ENCODE measurements at regions not wholly inside any gene's neighbourhood (a gene's known extent, or its start where the extent isn't known, plus 50 kb on each side); places are given as distances from the start of the nearest gene placed in this dataset.

GRCh38 chr6:145380186-145380585 lies 355.1 kb downstream of the EPM2A start:
- CTCF ChIA-PET, result interaction anchor here (0.7 kb wide), 1 partner anchor 70 kb away, joined by 3 read pairs; no protein-coding TSS in a partner anchor
- DNase-seq (ENCODE audit: extremely low spot score), result no peak
- POLR2A ChIA-PET, result no interaction called here
- TF ChIP-seq TARDBP (IDR thresholded peaks at IDR 0.05), result no peak
- TF ChIP-seq FOXM1 (IDR thresholded peaks at IDR 0.05; ENCODE audit: borderline replicate concordance), result no peak
- TF ChIP-seq SUZ12 (IDR thresholded peaks at IDR 0.05), result no peak
- no peak for TF ChIP-seq CTBP1 (IDR thresholded peaks at IDR 0.05; ENCODE audit: borderline replicate concordance)
- no peak for TF ChIP-seq BHLHE40 (IDR thresholded peaks at IDR 0.05; ENCODE audit: borderline replicate concordance)
- no peak for TF ChIP-seq L3MBTL2 (conservative IDR thresholded peaks at IDR 0.05)

- DNase-seq (ENCODE audit: extremely low spot score), result no peak
- TF ChIP-seq ELF4 (IDR thresholded peaks at IDR 0.05), result no peak
- no peak for TF ChIP-seq FOXA1 (IDR thresholded peaks at IDR 0.05)
- TF ChIP-seq CTBP1 (IDR thresholded peaks at IDR 0.05; ENCODE audit: borderline replicate concordance), result no peak
- TF ChIP-seq SP1 (IDR thresholded peaks at IDR 0.05), result no peak
- TF ChIP-seq NFRKB (IDR thresholded peaks at IDR 0.05), result no peak
- no peak for TF ChIP-seq FOXM1 (IDR thresholded peaks at IDR 0.05; ENCODE audit: borderline replicate concordance)
- TF ChIP-seq SUZ12 (IDR thresholded peaks at IDR 0.05), result no peak
- CTCF ChIA-PET, result no interaction called here
- POLR2A ChIA-PET, result no interaction called here
These were observed 353.4 kb downstream of the EPM2A start for GRCh38 chr6:145381941-145382340.

GRCh38 chr6:145383428-145383827 lies 351.9 kb downstream of the EPM2A start:
- DNase-seq (ENCODE audit: extremely low spot score), result no peak
- ChIA-PET POLR2A (no interaction called here), CTCF (no interaction called here)
- TF ChIP-seq ZNF384 (IDR thresholded peaks at IDR 0.05), result no peak
- no peak for TF ChIP-seq HDGF (IDR thresholded peaks at IDR 0.05; ENCODE audit: borderline replicate concordance)
- TF ChIP-seq SUZ12 (IDR thresholded peaks at IDR 0.05), result no peak
- TF ChIP-seq CTBP1 (IDR thresholded peaks at IDR 0.05; ENCODE audit: borderline replicate concordance), result no peak
- no peak for TF ChIP-seq ARNT (IDR thresholded peaks at IDR 0.05)
- no peak for TF ChIP-seq FOXM1 (IDR thresholded peaks at IDR 0.05; ENCODE audit: borderline replicate concordance)
- TF ChIP-seq LEF1 (IDR thresholded peaks at IDR 0.05; ENCODE audit: borderline replicate concordance), result no peak
- no peak for TF ChIP-seq FOXK2 (IDR thresholded peaks at IDR 0.05)

DNA sequence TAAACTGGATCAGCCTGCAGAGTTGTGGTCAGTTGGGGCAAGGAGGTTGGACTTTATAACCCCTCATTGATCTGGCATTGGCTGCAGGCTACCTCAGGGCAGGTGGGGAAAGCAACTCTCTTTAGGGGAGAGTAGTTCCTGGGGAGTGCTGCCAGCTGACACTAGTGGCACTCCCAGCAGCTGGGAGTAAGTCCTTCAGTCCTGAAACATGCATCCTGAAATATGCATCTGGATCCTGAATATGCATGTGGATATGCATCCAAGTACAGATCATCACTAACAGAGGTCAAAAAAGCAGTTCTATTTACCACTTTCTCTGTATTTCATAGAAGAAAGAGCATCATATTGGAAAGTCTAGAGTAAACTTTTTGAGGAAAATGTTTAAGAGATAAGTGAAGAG lies 350.8 kb downstream of the EPM2A start:
- TF ChIP-seq HDGF (IDR thresholded peaks at IDR 0.05; ENCODE audit: borderline replicate concordance), result no peak
- no peak for TF ChIP-seq ARNT (IDR thresholded peaks at IDR 0.05)
- TF ChIP-seq, protein P1, sequence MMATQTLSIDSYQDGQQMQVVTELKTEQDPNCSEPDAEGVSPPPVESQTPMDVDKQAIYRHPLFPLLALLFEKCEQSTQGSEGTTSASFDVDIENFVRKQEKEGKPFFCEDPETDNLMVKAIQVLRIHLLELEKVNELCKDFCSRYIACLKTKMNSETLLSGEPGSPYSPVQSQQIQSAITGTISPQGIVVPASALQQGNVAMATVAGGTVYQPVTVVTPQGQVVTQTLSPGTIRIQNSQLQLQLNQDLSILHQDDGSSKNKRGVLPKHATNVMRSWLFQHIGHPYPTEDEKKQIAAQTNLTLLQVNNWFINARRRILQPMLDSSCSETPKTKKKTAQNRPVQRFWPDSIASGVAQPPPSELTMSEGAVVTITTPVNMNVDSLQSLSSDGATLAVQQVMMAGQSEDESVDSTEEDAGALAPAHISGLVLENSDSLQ (IDR thresholded peaks at IDR 0.05), result no peak
- TF ChIP-seq SP1 (IDR thresholded peaks at IDR 0.05), result no peak
- TF ChIP-seq ZNF384 (IDR thresholded peaks at IDR 0.05), result no peak
- no peak for TF ChIP-seq L3MBTL2 (conservative IDR thresholded peaks at IDR 0.05)
- TF ChIP-seq CTBP1 (IDR thresholded peaks at IDR 0.05; ENCODE audit: borderline replicate concordance), result no peak
- no peak for TF ChIP-seq FOXA1 (IDR thresholded peaks at IDR 0.05)
- TF ChIP-seq LEF1 (IDR thresholded peaks at IDR 0.05; ENCODE audit: borderline replicate concordance), result no peak
- no peak for TF ChIP-seq SUZ12 (IDR thresholded peaks at IDR 0.05)
- no peak for TF ChIP-seq BHLHE40 (IDR thresholded peaks at IDR 0.05; ENCODE audit: borderline replicate concordance)
- TF ChIP-seq NFRKB (IDR thresholded peaks at IDR 0.05), result no peak
- TF ChIP-seq TARDBP (IDR thresholded peaks at IDR 0.05), result no peak
- DNase-seq (ENCODE audit: extremely low spot score), result no peak
- ChIA-PET POLR2A (no interaction called here), CTCF (no interaction called here)

- TF ChIP-seq ARNT (IDR thresholded peaks at IDR 0.05) (no peak), HDGF (IDR thresholded peaks at IDR 0.05; ENCODE audit: borderline replicate concordance) (no peak), CTBP1 (IDR thresholded peaks at IDR 0.05; ENCODE audit: borderline replicate concordance) (no peak), TARDBP (IDR thresholded peaks at IDR 0.05) (no peak), NFRKB (IDR thresholded peaks at IDR 0.05) (no peak), SUZ12 (IDR thresholded peaks at IDR 0.05) (no peak), FOXA1 (IDR thresholded peaks at IDR 0.05) (no peak), BHLHE40 (IDR thresholded peaks at IDR 0.05; ENCODE audit: borderline replicate concordance) (no peak)
- TF ChIP-seq, protein P1 (IDR thresholded peaks at IDR 0.05), result no peak
- CTCF ChIA-PET, result no interaction called here
- POLR2A ChIA-PET, result no interaction called here
- DNase-seq (ENCODE audit: extremely low spot score), result no peak
These were observed 338.8 kb downstream of the EPM2A start for GRCh38 chr6:145396499-145396898.

- no peak for TF ChIP-seq SP1 (IDR thresholded peaks at IDR 0.05)
- ChIA-PET POLR2A (no interaction called here), CTCF (no interaction called here)
- DNase-seq (ENCODE audit: extremely low spot score), result no peak
These were observed 334.8 kb downstream of the EPM2A start for GRCh38 chr6:145400508-145400907.

DNA sequence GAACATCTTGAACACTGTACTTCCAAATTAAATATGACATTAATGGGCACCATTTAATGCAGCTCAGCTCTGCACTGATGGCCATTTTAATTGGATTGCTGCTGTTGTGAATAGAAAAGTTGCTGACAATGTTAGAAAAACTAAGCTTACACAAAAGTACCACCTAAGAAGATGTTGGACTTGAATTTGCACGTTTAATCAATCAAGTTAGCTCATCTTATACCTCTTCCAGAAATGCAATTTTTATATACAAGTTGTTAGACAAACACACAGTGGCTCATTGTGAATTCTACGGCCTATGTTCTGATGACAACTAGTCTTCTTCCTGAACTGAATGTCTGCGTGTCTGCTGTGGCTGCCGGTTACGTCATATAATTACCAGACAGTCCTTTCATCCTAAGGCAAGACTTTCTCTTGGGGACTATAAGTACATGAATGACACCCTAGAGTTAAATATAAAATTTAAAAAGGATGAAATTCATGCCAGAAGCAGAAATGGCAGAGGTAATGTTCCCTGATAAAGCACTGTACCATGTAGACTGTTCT lies 330.2 kb downstream of the EPM2A start:
- ChIA-PET CTCF (no interaction called here), POLR2A (no interaction called here)
- DNase-seq (ENCODE audit: extremely low spot score), result no peak
- TF ChIP-seq, protein P1 (IDR thresholded peaks at IDR 0.05), result no peak
- TF ChIP-seq ELF4 (IDR thresholded peaks at IDR 0.05), result no peak
